Neural cell (in vitro differentiated cells): ENCODE measurements at regions not wholly inside any gene's neighbourhood (a gene's known extent, or its start where the extent isn't known, plus 50 kb on each side); places are given as distances from the start of the nearest gene placed in this dataset.

ENCODE experiments used
- CTCF ChIP-seq: fragments of 450-650 bp; IDR thresholded peaks from 2 replicates; pipeline ENCODE4 v1.5.1; 2014; ENCODE audit warnings: antibody characterized with exemption, mild to moderate bottlenecking, moderate library complexity; ENCODE audit not compliant: poor library complexity, severe bottlenecking
- EP300 ChIP-seq: fragments of 450-650 bp; conservative IDR thresholded peaks from 2 replicates; pipeline ENCODE4 v1.6.1; 2014; ENCODE audit warnings: antibody characterized with exemption, mild to moderate bottlenecking, moderate library complexity; ENCODE audit not compliant: poor library complexity, severe bottlenecking
- EZH2 ChIP-seq: fragments of 200-600, 300-800 bp; shearing (Covaris generic), sonication (generic); IDR thresholded peaks from 2 replicates; pipeline ENCODE4 v1.6.1; 2014; ENCODE audit warnings: antibody characterized with exemption, low read length, borderline replicate concordance, mild to moderate bottlenecking; ENCODE audit not compliant: insufficient read depth, poor library complexity, severe bottlenecking
- MXI1 ChIP-seq: fragments of 450-650 bp; conservative IDR thresholded peaks from 2 replicates; pipeline ENCODE4 v1.6.1; 2014; ENCODE audit warnings: antibody characterized with exemption, mild to moderate bottlenecking; ENCODE audit not compliant: poor library complexity, severe bottlenecking
- POLR2AphosphoS5 ChIP-seq: IDR thresholded peaks from 2 replicates; pipeline ENCODE4 v1.6.1; 2012
- RAD21 ChIP-seq: fragments of 450-650 bp; conservative IDR thresholded peaks from 2 replicates; pipeline ENCODE4 v1.6.1; 2014; ENCODE audit warnings: antibody characterized with exemption, mild to moderate bottlenecking, moderate library complexity
- REST ChIP-seq: IDR thresholded peaks from 2 replicates; pipeline ENCODE4 v1.6.1; 2012; ENCODE audit warnings: borderline replicate concordance
- TAF1 ChIP-seq: IDR thresholded peaks from 2 replicates; pipeline ENCODE4 v1.6.1; 2012; ENCODE audit warnings: low read depth

- no peak for TF ChIP-seq TAF1
- no peak for TF ChIP-seq POLR2AphosphoS5
- no peak for TF ChIP-seq CTCF
- TF ChIP-seq EZH2 = no peak
- TF ChIP-seq REST = no peak
- no peak for TF ChIP-seq RAD21
- no peak for TF ChIP-seq EP300
- no peak for TF ChIP-seq MXI1
Observed at GRCh38 chr16:50915120-50915519, 173.2 kb downstream of the CYLD start.
